GM10248 (cell line): ENCODE measurements at regions not wholly inside any gene's neighbourhood (a gene's known extent, or its start where the extent isn't known, plus 50 kb on each side); places are given as distances from the start of the nearest gene placed in this dataset.

Source experiments
- CTCF ChIA-PET: fragments of 300-600 bp; sonication (Branson Sonifier 250); formaldehyde crosslinking; extraction: SDS; loops from one replicate; lab custom pipeline; 2021; ENCODE audit warnings: antibody characterized with exemption; lab: Yijun Ruan, JAX
- POLR2A ChIA-PET: fragments of 350-650 bp; sonication (Branson Sonifier 250); formaldehyde crosslinking; extraction: SDS; loops from one replicate; lab custom pipeline; 2020; ENCODE audit warnings: antibody characterized with exemption; lab: Yijun Ruan, JAX
- DNase-seq: peaks from one replicate; pipeline ENCODE4 v3.0.0; 2012; ENCODE audit errors: extremely low spot score
- CTCF ChIP-seq: IDR thresholded peaks from 2 replicates; pipeline ENCODE4 v1.5.1; 2012; ENCODE audit warnings: mild to moderate bottlenecking, low read depth; ENCODE audit errors: extremely low read depth, missing control alignments, control extremely low read depth

DNA sequence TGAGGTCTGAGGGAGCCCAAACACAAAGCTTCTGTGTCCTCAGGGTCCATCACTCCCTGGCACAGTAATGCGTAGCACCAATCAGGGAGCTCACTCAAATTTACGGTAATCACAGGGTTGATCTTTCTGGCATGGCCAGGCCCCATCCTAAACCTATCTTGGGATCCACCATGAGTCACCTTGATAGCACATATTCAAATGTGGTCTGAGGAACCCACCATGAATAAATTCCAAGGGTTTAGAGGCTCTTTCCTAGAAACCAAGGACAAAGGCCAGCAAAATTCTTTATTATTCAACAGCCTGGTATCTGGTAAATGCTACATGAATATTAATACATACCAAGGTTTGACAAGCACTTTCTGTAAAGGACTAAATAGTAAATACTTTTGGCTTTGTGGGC lies 254.5 kb downstream of the TLR4 start:
- no peak for DNase-seq
- CTCF ChIA-PET: interaction anchor here (1.3 kb wide), 1 partner anchor 23 kb away, joined by 3 read pairs; no protein-coding TSS in a partner anchor
- no peak for TF ChIP-seq CTCF
- POLR2A ChIA-PET: no interaction called here

DNA sequence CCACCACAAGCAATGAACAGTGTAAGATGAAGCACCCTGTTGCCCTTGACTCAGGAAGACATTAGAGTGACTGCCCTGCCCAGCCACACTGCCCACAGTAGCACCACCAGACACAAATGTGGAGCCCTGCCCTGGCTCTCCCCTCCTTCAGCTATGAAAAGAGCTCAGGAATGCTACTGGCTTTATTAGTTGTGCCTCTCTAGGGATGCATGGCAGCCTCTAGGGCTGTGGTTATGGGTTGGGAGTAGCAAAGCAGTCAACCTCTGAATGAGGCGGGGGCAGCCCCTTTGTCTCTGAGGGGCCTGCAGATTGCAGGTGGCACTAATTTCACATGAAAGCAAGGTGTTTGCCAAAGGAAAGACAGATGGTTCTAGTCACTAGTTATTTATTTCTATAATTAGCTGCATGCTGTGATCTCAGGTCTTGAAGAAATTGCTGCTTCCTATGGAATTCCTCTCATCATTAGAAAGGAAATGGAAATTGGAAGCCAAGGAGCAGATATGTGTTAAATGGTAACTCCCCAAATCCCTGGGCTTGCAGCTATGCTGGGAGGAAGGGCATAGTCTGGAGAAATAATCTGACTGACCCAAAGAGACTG lies 259.4 kb downstream of the TLR4 start:
- CTCF ChIA-PET: no interaction called here
- no peak for TF ChIP-seq CTCF
- POLR2A ChIA-PET: no interaction called here
- no peak for DNase-seq

DNA sequence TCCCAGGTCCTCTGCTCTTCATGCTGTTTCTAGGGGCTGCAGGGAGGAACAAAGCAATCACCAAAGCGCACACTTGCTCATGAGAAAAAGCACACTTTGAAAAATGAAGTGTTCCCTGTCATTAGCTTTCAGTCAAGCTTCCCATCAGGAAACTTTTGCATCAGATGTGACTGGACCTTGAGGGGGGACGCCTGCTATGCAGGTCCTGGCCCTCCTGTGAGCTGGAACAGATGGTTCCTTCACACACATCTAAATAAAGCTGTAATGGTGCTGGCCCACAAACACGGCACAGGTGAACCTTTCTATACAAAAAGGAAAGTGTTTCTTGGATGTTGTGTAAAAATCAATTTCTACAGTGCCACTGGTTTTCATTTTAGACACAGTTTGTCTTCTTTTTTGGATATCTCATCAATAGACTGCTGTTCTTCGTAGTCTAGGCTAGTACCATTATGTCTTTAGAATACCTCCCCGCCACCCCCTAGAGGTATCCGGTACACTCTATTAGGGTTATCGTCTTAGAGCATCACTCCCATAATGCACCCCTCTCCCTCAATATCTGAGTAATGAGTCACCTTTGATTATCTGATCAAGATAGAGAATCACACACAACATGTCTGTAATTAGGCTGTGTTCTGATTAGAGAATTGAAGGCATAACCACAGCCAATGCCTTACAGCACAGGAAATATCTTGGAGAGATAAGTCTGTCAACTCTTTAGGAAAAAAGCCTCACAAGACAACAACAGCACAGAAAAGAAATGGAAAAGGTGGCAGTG lies 266.3 kb downstream of the TLR4 start:
- ChIA-PET CTCF (interaction anchor here (0.9 kb wide), 1 partner anchor 13 kb away, joined by 3 read pairs; no protein-coding TSS in a partner anchor), POLR2A (no interaction called here)
- TF ChIP-seq CTCF: no peak
- no peak for DNase-seq

DNA sequence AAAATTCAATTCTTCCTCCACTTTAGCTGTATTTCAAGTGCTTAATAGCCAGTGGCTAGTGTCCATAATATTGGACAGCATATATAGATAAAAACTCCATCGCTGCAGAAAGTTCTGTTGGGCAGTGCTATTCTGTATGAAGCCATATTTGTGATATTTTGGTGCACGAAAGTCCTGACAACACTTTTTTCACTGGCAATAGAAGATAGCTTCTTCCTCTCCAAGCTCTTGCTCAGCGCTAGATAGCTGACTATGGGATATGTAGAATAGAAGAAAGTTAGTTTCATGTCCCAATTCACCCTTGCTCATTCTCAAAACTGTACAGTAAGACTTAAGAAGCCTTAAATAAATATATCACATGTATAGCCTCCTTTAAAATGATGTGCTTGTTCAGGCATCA lies 269.9 kb downstream of the TLR4 start:
- DNase-seq: no peak
- no peak for TF ChIP-seq CTCF
- POLR2A ChIA-PET: no interaction called here
- CTCF ChIA-PET: interaction anchor here (1.1 to 1.8 kb wide), 3 partner anchors 15 to 139 kb away, joined by 3 to 9 read pairs (median 5); no protein-coding TSS in a partner anchor

GRCh38 chr9:117979914-117980313 lies 275.7 kb downstream of the TLR4 start:
- TF ChIP-seq CTCF: no peak
- no peak for DNase-seq
- ChIA-PET CTCF (no interaction called here), POLR2A (no interaction called here)

DNA sequence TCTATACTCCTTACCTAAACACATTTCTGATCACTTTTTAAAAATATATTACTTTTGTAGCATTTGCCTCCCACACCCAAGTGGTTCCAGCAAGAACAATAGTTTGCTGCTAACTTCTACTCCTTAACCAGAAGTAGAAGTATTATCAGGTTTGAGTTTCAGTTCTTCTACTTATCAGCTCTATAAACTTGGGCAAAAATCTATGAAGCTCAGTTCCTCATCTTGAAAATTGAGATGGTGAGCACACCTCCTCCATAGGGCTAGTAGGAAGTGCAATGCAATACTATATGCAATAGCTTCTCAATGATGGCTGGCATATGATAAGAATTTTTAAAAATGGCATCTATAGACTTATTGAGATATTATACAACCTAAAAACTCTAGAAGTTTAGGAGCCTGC lies 283.7 kb downstream of the TLR4 start:
- TF ChIP-seq CTCF: no peak
- POLR2A ChIA-PET: no interaction called here
- DNase-seq: no peak
- CTCF ChIA-PET: interaction anchor here (2.1 kb wide), 1 partner anchor 14 kb away, joined by 9 read pairs; no protein-coding TSS in a partner anchor
